B cell (primary cell): ENCODE measurements at regions not wholly inside any gene's neighbourhood (a gene's known extent, or its start where the extent isn't known, plus 50 kb on each side); places are given as distances from the start of the nearest gene placed in this dataset.

Source experiments
- ATAC-seq: fragments of 200-7000 bp; cut with Tn5 transposase; one replicate; pipeline ENCODE4 v1.10.0; 2021; ENCODE audit warnings: low read depth, mild to moderate bottlenecking, moderate number of reproducible peaks, moderate library complexity
- CTCF ChIA-PET: fragments of 350-600 bp; sonication (Branson Sonifier 250); formaldehyde crosslinking; loops from one replicate; lab custom pipeline; 2021; ENCODE audit warnings: antibody characterized with exemption, inconsistent platforms; lab: Charles Lee
- POLR2A ChIA-PET: fragments of 350-600 bp; sonication (Branson Sonifier 250); formaldehyde crosslinking; loops from one replicate; lab custom pipeline; 2021; ENCODE audit warnings: antibody characterized with exemption; lab: Charles Lee
- DNase-seq: peaks from one replicate; pipeline ENCODE4 v3.0.0; 2013
- H2AFZ ChIP-seq: 2 replicates; pipeline ENCODE4 v1.6.1; 2012; ENCODE audit warnings: mild to moderate bottlenecking, low read depth, low read length; ENCODE audit not compliant: insufficient read depth, poor library complexity, severe bottlenecking
- H3K27ac ChIP-seq, 2 donors: 1 replicate in 1 of 2; 2 replicates in 1 of 2; pipeline ENCODE4 v1.5.1; 2012 to 2013; ENCODE audit warnings: low read length in 2 of 2, mild to moderate bottlenecking in 2 of 2, moderate library complexity in 1 of 2
- H3K27me3 ChIP-seq, 4 experiments: fragments of 200-600 bp in 1 of 4; sonication (generic) in 1 of 4; replicated peaks in 1 of 4; 1 replicate in 2 of 4; 2 replicates in 2 of 4; pipeline versions ENCODE4 v1.6.1 to v1.7.0; 2013 to 2016; ENCODE audit warnings: low read length in 3 of 4, mild to moderate bottlenecking in 2 of 4, mixed read lengths in 1 of 4, moderate library complexity in 1 of 4; ENCODE audit not compliant: insufficient read depth in 4 of 4, control insufficient read depth in 3 of 4; ENCODE audit errors: control extremely low read depth in 1 of 4
- H3K36me3 ChIP-seq, 2 experiments: replicated peaks in 1 of 2; 1 replicate in 1 of 2; 2 replicates in 1 of 2; pipeline versions ENCODE4 v1.6.1 to v1.7.1; 2013; ENCODE audit warnings: low read length in 1 of 2; ENCODE audit not compliant: insufficient read depth in 2 of 2, control insufficient read depth in 1 of 2; ENCODE audit errors: control extremely low read depth in 1 of 2, extremely low read depth in 1 of 2
- H3K4me1 ChIP-seq, 2 donors: fragments of 200-600 bp in 1 of 2; sonication (generic) in 1 of 2; 1 replicate in 1 of 2; 2 replicates in 1 of 2; pipeline versions ENCODE4 v1.5.1 to v1.6.1; 2013 to 2017; ENCODE audit warnings: low read length in 2 of 2; ENCODE audit not compliant: control insufficient read depth in 2 of 2, insufficient read depth in 2 of 2
- H3K4me2 ChIP-seq: replicated peaks from 2 replicates; pipeline ENCODE3; 2012; ENCODE audit warnings: mild to moderate bottlenecking, low read depth, low read length; ENCODE audit not compliant: poor library complexity, severe bottlenecking
- H3K4me3 ChIP-seq, 5 experiments: fragments of 200-600 bp in 1 of 5; sonication (generic) in 1 of 5; 1 replicate in 3 of 5; 2 replicates in 2 of 5; pipeline versions ENCODE4 v1.5.1 to v1.7.0; 2011 to 2016; ENCODE audit warnings: low read length in 4 of 5, mild to moderate bottlenecking in 4 of 5, low read depth in 2 of 5, control low read depth in 1 of 5, moderate library complexity in 1 of 5; ENCODE audit not compliant: insufficient read depth in 1 of 5; ENCODE audit errors: control extremely low read depth in 1 of 5, extremely low read depth in 1 of 5
- H3K79me2 ChIP-seq: fragments of 200-600 bp; sonication (generic); one replicate; pipeline ENCODE4 v1.6.0; 2016; ENCODE audit warnings: low read length; ENCODE audit not compliant: control insufficient read depth, insufficient read depth
- H3K9ac ChIP-seq: fragments of 200-600 bp; sonication (generic); 2 replicates; pipeline ENCODE4 v1.6.1; 2017; ENCODE audit warnings: mild to moderate bottlenecking, low read length, moderate library complexity
- H3K9me3 ChIP-seq, 3 donors: one replicate each; pipeline versions ENCODE4 v1.6.1 to v1.7.1; 2013; ENCODE audit warnings: low read length in 2 of 3; ENCODE audit not compliant: control insufficient read depth in 2 of 3, insufficient read depth in 1 of 3; ENCODE audit errors: control extremely low read depth in 1 of 3
- H4K20me1 ChIP-seq: 2 replicates; pipeline ENCODE4 v1.6.0; 2012; ENCODE audit warnings: mild to moderate bottlenecking, low read length; ENCODE audit not compliant: insufficient read depth, control insufficient read depth, poor library complexity, severe bottlenecking
- H3K27ac Mint-ChIP-seq: one replicate; pipeline ENCODE4 v1.8.0; 2021; ENCODE audit warnings: mixed read lengths
- H3K27me3 Mint-ChIP-seq: one replicate; pipeline ENCODE4 v1.8.0; 2021; ENCODE audit warnings: mixed read lengths
- H3K4me1 Mint-ChIP-seq: one replicate; pipeline ENCODE4 v1.8.0; 2021; ENCODE audit warnings: mixed read lengths
- H3K4me3 Mint-ChIP-seq: one replicate; pipeline ENCODE4 v1.8.0; 2021; ENCODE audit warnings: mixed read lengths
- H3K9me3 Mint-ChIP-seq: one replicate; pipeline ENCODE4 v1.8.0; 2022; ENCODE audit warnings: mixed read lengths; ENCODE audit not compliant: insufficient read depth
- CTCF ChIP-seq: fragments of 200-600 bp; IDR thresholded peaks from one replicate; pipeline ENCODE4 v1.8.0; 2022; ENCODE audit warnings: antibody characterized with exemption, mild to moderate bottlenecking
- EZH2 ChIP-seq: IDR thresholded peaks from 2 replicates; pipeline ENCODE4 v1.6.1; 2012; ENCODE audit warnings: borderline replicate concordance, low read depth, mild to moderate bottlenecking, moderate library complexity, low read length; ENCODE audit not compliant: insufficient read depth, poor library complexity, severe bottlenecking
- WGBS: methylation state at CpG from one replicate; pipeline ENCODE4 v1.1.5; 2013; ENCODE audit warnings: missing lambda C conversion rate; ENCODE audit not compliant: insufficient coverage; 5-methylcytosine and 5-hydroxymethylcytosine counted together
- intact Hi-C: fragments of 100-400 bp; cut with micrococcal nuclease; formaldehyde crosslinking; loops from one replicate; pipeline ENCODE4 v1.10.0; 2022

DNA sequence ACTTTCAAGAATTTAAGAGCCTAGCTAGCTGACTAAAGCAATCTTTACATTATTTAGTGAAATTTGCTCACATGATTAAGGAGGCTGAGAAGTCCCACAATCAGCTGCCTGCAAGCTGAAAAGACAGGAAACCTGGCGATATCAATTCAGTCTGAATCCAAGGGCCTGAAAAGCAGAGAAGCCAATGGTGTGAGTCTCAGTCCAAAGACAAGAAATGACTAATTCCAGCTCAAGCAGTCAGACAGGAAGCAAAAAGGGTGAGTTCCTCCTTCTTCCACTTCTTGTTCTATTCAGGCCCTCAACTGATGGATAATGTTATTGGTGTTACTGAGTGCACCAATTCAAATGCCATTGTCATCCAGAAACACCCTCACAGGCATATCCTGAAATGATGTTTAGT is 1231.6 kb upstream of the CELF2 start:
- Histone ChIP-seq H3K4me2 (no peak overlapping the region), H3K9ac (no peak overlapping the region), H3K27me3 (no peaks in the 10 kb centered on the region), H3K27ac (no peak overlapping the region), H4K20me1 (no peaks in the 10 kb centered on the region), H3K36me3 (no peaks in the 10 kb centered on the region), H2AFZ (no peak overlapping the region), H3K9me3 (no peaks in the 10 kb centered on the region), H3K4me3 (no peak overlapping the region), H3K79me2 (no peaks in the 10 kb centered on the region), H3K4me1 (no peaks in the 10 kb centered on the region)
- H3K4me3 Mint-ChIP-seq: no peak overlapping the region
- POLR2A ChIA-PET: no interaction called here
- no peaks in the 10 kb centered on the region for H3K27me3 Mint-ChIP-seq
- CTCF ChIA-PET: no interaction called here
- intact Hi-C loops: no loop called here
- peaks cover 2% of the 10 kb centered on the region for H3K9me3 Mint-ChIP-seq
- TF ChIP-seq CTCF (no peak), EZH2 (no peak)
- no peak for DNase-seq
- ATAC-seq: no peak
- no peak overlapping the region for H3K27ac Mint-ChIP-seq
- no peaks in the 10 kb centered on the region for H3K4me1 Mint-ChIP-seq
- 50% methylated on average over 1 of the region's 1 CpG for WGBS

- no peaks in the 10 kb centered on the region for H3K79me2 ChIP-seq
- DNase-seq: no peak
- no peaks in the 10 kb centered on the region for H3K36me3 ChIP-seq
- H3K9me3 ChIP-seq: no peaks in the 10 kb centered on the region
- no peak overlapping the region for H3K4me2 ChIP-seq
- no peaks in the 10 kb centered on the region for H3K27me3 ChIP-seq
- Mint-ChIP-seq H3K4me3 (no peak overlapping the region), H3K4me1 (no peaks in the 10 kb centered on the region), H3K9me3 (peaks cover 2% of the 10 kb centered on the region), H3K27ac (no peak overlapping the region), H3K27me3 (no peaks in the 10 kb centered on the region)
- WGBS: no CpG with 5 or more reads among the region's 3 CpGs
- ChIA-PET CTCF (no interaction called here), POLR2A (no interaction called here)
- H3K27ac ChIP-seq: no peak overlapping the region
- no peaks in the 10 kb centered on the region for H4K20me1 ChIP-seq
- TF ChIP-seq EZH2: no peak
- TF ChIP-seq CTCF: no peak
- H3K4me1 ChIP-seq: no peaks in the 10 kb centered on the region
- ATAC-seq: no peak
- H3K9ac ChIP-seq: no peak overlapping the region
- H3K4me3 ChIP-seq: no peak overlapping the region
- no peak overlapping the region for H2AFZ ChIP-seq
- intact Hi-C loops: no loop called here
Observed at GRCh38 chr10:9786576-9786975, 1231.1 kb upstream of the CELF2 start.
